Smooth muscle cell (in vitro differentiated cells): ENCODE measurements at regions not wholly inside any gene's neighbourhood (a gene's known extent, or its start where the extent isn't known, plus 50 kb on each side); places are given as distances from the start of the nearest gene placed in this dataset.
A peak's percentile ranks its signal among the peaks of the same experiment; 100 is the strongest.

Experiments
- DNase-seq: peaks from one replicate; lab custom pipeline; 2025; ENCODE audit not compliant: unreplicated experiment; lab: John Stamatoyannopoulos, UW
- H2AFZ ChIP-seq: fragments of 200-600 bp; sonication (generic); 2 replicates; pipeline ENCODE4 v1.6.0; 2016; ENCODE audit warnings: antibody characterized with exemption, low read depth, mild to moderate bottlenecking
- H3F3A ChIP-seq: fragments of 200-600 bp; sonication (generic); 2 replicates; pipeline ENCODE4 v1.6.0; 2017; ENCODE audit warnings: antibody characterized with exemption, low read depth
- H3K27ac ChIP-seq: fragments of 200-600 bp; sonication (generic); 2 replicates; pipeline ENCODE4 v1.5.1; 2016; ENCODE audit warnings: low read depth, mild to moderate bottlenecking
- H3K27me3 ChIP-seq: fragments of 200-600 bp; sonication (generic); 2 replicates; pipeline ENCODE4 v1.6.1; 2016; ENCODE audit warnings: low read depth, mild to moderate bottlenecking
- H3K36me3 ChIP-seq: fragments of 200-600 bp; sonication (generic); 2 replicates; pipeline ENCODE4 v1.5.1; 2016; ENCODE audit warnings: low read depth
- H3K4me1 ChIP-seq: fragments of 200-600 bp; sonication (generic); 2 replicates; pipeline ENCODE4 v1.5.1; 2016; ENCODE audit warnings: low read depth
- H3K4me2 ChIP-seq: fragments of 200-600 bp; sonication (generic); 2 replicates; pipeline ENCODE4 v1.6.0; 2016; ENCODE audit warnings: mild to moderate bottlenecking
- H3K4me3 ChIP-seq: fragments of 200-600 bp; sonication (generic); 2 replicates; pipeline ENCODE4 v1.5.1; 2016; ENCODE audit warnings: mild to moderate bottlenecking
- H3K79me2 ChIP-seq: fragments of 200-600 bp; sonication (generic); 2 replicates; pipeline ENCODE4 v1.6.0; 2016; ENCODE audit warnings: low read depth, mild to moderate bottlenecking
- H3K9ac ChIP-seq: fragments of 200-600 bp; sonication (generic); 2 replicates; pipeline ENCODE4 v1.6.0; 2016; ENCODE audit warnings: low read depth
- H3K9me3 ChIP-seq: fragments of 200-600 bp; sonication (generic); replicated peaks from 2 replicates; pipeline ENCODE4 v1.5.1; 2016; ENCODE audit warnings: low read depth
- H4K20me1 ChIP-seq: fragments of 200-600 bp; sonication (generic); 2 replicates; pipeline ENCODE4 v1.6.0; 2016; ENCODE audit warnings: low read depth
- CTCF ChIP-seq: fragments of 200-600 bp; sonication (generic); IDR thresholded peaks from 2 replicates; pipeline ENCODE4 v1.5.1; 2017; ENCODE audit warnings: borderline replicate concordance, mild to moderate bottlenecking, antibody characterized with exemption; ENCODE audit not compliant: insufficient read depth, poor library complexity, severe bottlenecking
- whole genome bisulfite sequencing: methylation state at CpG from one replicate; pipeline ENCODE4 v1.1.7; 2016; ENCODE audit warnings: low lambda C conversion rate; 5-methylcytosine and 5-hydroxymethylcytosine counted together

DNA sequence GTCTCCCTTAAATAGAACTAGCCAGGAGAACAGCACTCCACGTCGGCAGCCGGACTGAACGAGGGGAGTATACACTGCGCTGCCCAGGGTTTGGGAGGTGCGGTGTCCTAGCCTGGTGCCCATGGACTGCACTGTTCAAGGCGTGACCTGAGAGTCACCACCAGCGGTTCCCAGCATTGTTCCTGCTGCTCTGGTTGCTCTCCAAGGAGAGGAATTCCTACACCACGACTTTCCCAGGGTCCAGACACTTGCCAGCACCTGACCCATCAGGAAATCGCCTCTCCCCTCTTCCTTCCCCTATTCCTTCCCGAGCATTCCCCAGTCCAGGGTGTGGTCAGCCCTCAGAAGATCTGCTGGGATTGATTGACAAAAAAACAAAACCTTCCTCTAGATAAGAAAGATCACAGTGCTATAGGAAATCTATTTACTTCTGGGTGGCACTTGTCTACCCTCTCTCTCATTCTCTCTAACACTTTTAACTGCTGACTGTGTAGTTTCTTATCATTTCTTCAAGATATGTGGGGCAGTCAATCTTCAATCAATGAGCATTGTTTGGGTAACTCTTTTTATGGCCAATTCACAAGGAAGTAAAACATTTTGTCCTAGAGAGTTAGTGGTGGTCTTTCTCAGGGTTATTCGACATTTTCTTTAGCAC, 297.8 kb upstream of the ACTBL2 start:
- Histone ChIP-seq H3K27me3 (no peaks in the 10 kb centered on the region), H4K20me1 (no peaks in the 10 kb centered on the region), H2AFZ (no peak overlapping the region), H3K4me3 (no peak overlapping the region), H3K27ac (no peak overlapping the region), H3K4me1 (peaks cover 11% of the 10 kb centered on the region), H3K79me2 (no peaks in the 10 kb centered on the region), H3F3A (peaks cover 19% of the 10 kb centered on the region), H3K9me3 (no peaks in the 10 kb centered on the region), H3K9ac (no peak overlapping the region), H3K36me3 (no peaks in the 10 kb centered on the region), H3K4me2 (no peak overlapping the region)
- no peak for DNase-seq
- TF ChIP-seq CTCF: no peak
- 79% methylated on average over 12 of the region's 12 CpGs for WGBS

DNA sequence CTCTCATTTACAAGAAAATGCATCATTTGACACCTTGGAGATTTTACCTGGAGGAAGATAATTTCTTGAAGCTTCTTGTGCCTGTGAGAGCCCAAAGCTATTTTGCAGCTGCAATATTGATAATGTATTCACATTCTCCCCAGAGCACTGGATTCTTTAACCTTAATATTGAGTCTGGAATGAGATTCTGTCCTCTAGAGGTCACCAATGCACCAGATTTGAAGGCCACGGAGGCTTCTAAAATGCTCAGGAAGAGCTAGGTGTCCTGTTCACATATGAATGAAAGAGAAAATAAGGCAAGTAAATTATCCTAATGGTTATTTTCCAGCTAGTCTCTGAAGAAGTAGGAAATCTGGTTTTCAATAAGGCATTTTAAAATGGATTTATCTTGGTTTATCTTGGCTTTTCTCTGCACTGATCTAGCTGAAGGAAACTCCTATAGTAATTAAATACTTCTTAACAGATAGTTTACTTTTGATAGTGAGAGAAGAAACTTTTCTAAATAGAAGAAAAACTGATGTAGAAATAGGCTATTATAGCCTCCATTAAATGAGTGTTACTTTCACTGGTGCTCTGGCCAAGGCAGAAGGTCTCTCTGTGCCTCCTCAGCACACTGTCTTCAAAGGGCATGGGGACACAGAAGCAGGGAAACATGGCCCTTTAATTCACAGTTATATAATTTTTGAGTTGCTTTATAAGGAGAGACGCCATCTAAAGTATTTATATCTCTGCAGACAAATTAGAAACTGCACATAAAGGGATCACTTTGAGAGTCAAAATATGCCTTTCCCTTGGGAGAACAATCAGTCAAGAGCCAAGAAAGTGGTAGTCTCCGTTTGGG, 297.0 kb upstream of the ACTBL2 start:
- H2AFZ ChIP-seq: peak overlapping the region; percentile 53
- H3K9me3 ChIP-seq: no peaks in the 10 kb centered on the region
- no peak overlapping the region for H3K9ac ChIP-seq
- H3K27me3 ChIP-seq: no peaks in the 10 kb centered on the region
- WGBS: 53% methylated on average over 3 of the region's 3 CpGs
- no peak overlapping the region for H3K4me3 ChIP-seq
- H3K27ac ChIP-seq: no peak overlapping the region
- TF ChIP-seq CTCF: peak; percentile 77
- no peaks in the 10 kb centered on the region for H3K79me2 ChIP-seq
- H3K36me3 ChIP-seq: no peaks in the 10 kb centered on the region
- peak overlapping the region; percentile 2 for H3K4me2 ChIP-seq
- no peak for DNase-seq
- H3K4me1 ChIP-seq: peaks cover 11% of the 10 kb centered on the region
- H3F3A ChIP-seq: peaks cover 27% of the 10 kb centered on the region
- no peaks in the 10 kb centered on the region for H4K20me1 ChIP-seq

DNA sequence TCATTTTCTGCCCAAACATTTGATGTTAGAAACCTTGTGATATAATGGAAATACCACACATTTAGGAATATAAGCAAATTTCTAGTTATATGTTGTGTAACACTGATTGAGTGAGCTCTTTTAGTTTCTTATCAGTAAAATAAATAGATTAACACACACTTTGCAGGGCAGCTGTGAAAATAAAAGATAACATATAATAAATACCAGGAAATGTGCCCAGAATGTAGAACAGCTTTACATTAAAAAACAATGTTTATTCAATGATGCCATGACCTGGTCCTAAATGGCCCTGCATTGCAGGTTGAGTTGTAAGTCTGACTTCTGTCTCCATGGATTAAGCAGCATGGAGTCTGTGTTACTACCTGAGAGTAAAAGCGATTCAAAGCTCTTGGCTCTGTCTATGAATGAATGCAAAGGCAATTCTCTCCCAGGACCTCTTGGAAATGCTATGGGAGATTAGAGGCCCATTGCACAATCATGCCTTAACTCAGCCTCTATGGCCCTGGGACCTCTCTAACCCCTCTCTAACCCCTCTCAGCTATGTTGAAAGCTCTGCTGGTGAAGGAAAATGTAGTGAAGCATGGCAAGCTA, 296.0 kb upstream of the ACTBL2 start:
- Histone ChIP-seq H4K20me1 (no peaks in the 10 kb centered on the region), H3K27ac (peak overlapping the region; percentile 11), H3K4me1 (peaks cover 11% of the 10 kb centered on the region), H3K27me3 (no peaks in the 10 kb centered on the region), H3K79me2 (no peaks in the 10 kb centered on the region), H3F3A (peaks cover 27% of the 10 kb centered on the region), H2AFZ (no peak overlapping the region), H3K36me3 (no peaks in the 10 kb centered on the region), H3K4me3 (no peak overlapping the region), H3K9ac (no peak overlapping the region), H3K4me2 (peak overlapping the region; percentile 2), H3K9me3 (no peaks in the 10 kb centered on the region)
- whole genome bisulfite sequencing: 44% methylated on average over 1 of the region's 1 CpG
- no peak for TF ChIP-seq CTCF
- DNase-seq: no peak
